Lower leg skin (tissue), 3 donors: ENCODE measurements at regions not wholly inside any gene's neighbourhood (a gene's known extent, or its start where the extent isn't known, plus 50 kb on each side); places are given as distances from the start of the nearest gene placed in this dataset.

Experiments used
- CTCF ChIP-seq, 3 donors: fragments of 450-650 bp; IDR thresholded peaks; one replicate each; pipeline ENCODE4 v1.5.1; 2016; ENCODE audit warnings: antibody characterized with exemption in 3 of 3, mild to moderate bottlenecking in 3 of 3, moderate library complexity in 2 of 3
- POLR2A ChIP-seq, 2 donors: fragments of 450-650 bp; IDR thresholded peaks; one replicate each; pipeline ENCODE4 v1.6.1; 2016 to 2017; ENCODE audit warnings: antibody characterized with exemption in 2 of 2, mild to moderate bottlenecking in 1 of 2, moderate library complexity in 1 of 2

- TF ChIP-seq CTCF (IDR thresholded peaks at IDR 0.05) (no peak), POLR2A (IDR thresholded peaks at IDR 0.05) (no peak)
Observed at GRCh38 chr6:14065350-14065749, 52.2 kb upstream of the CD83 start.
